NT2/D1 (cell line): ENCODE measurements at regions not wholly inside any gene's neighbourhood (a gene's known extent, or its start where the extent isn't known, plus 50 kb on each side); places are given as distances from the start of the nearest gene placed in this dataset.

Experiments
- SUZ12 ChIP-seq: IDR thresholded peaks from 2 replicates; pipeline ENCODE4 v1.6.1; 2011; ENCODE audit not compliant: insufficient read length, insufficient read depth; ENCODE audit errors: extremely low read depth
- YY1 ChIP-seq: IDR thresholded peaks from 2 replicates; pipeline ENCODE4 v1.6.1; 2011; ENCODE audit not compliant: insufficient read length, insufficient read depth
- ZNF274 ChIP-seq: IDR thresholded peaks from 2 replicates; pipeline ENCODE4 v1.6.1; 2011; ENCODE audit warnings: mild to moderate bottlenecking, low read depth, low read length

- TF ChIP-seq SUZ12 (no peak), YY1 (no peak), ZNF274 (no peak)
These were observed 109.8 kb downstream of the RAB11FIP2 start for GRCh38 chr10:117936976-117937375.
